ENCODE measurements at regions not wholly inside any gene's neighbourhood (a gene's known extent, or its start where the extent isn't known, plus 50 kb on each side); places are given as distances from the start of the nearest gene placed in this dataset.

GRCh38 chr4:162912482-162912881, 254.2 kb downstream of the NAF1 start:
- DNase-seq (no peak), ATAC-seq (no peak)
- Histone ChIP-seq H3K9me3 (ENCODE audit: low read length) (no peaks in the 10 kb centered on the region), H3K4me1 (ENCODE audit: insufficient read depth, low read length) (no peaks in the 10 kb centered on the region), H3K9ac (ENCODE audit: low read length) (no peak overlapping the region), H3K4me2 (ENCODE audit: low read length) (no peak overlapping the region), H3K79me2 (ENCODE audit: low read length) (no peaks in the 10 kb centered on the region), H2AFZ (ENCODE audit: low read length) (no peak overlapping the region), H4K20me1 (ENCODE audit: low read length) (no peaks in the 10 kb centered on the region), H3K9me2 (replicated peaks; ENCODE audit: low read length) (no peaks in the 10 kb centered on the region), H3K4me3 (ENCODE audit: low read length) (no peak overlapping the region), H3K27me3 (ENCODE audit: low read length) (no peaks in the 10 kb centered on the region), H3F3A (ENCODE audit: low read length, unreplicated experiment) (no peaks in the 10 kb centered on the region), H3K27ac (ENCODE audit: low read length) (no peak overlapping the region), H3K36me3 (ENCODE audit: low read depth, low read length) (no peaks in the 10 kb centered on the region)
- CTCF ChIA-PET: no interaction called here
- no peak for TF ChIP-seq EZH2 (IDR thresholded peaks at IDR 0.05; ENCODE audit: low read length, unreplicated experiment)
- no peak for TF ChIP-seq EZH2phosphoT487 (IDR thresholded peaks at IDR 0.05; ENCODE audit: borderline replicate concordance, low read length)
- no peak for TF ChIP-seq CTCF (conservative IDR thresholded peaks at IDR 0.05; ENCODE audit: low read depth, low read length)
- intact Hi-C loops (cut with micrococcal nuclease): no loop called here
- no TSS peak for BruUV-seq (replicated peaks)
- POLR2A ChIA-PET (ENCODE audit: unreplicated experiment): no interaction called here

GRCh38 chr4:162911349-162911748, 255.3 kb downstream of the NAF1 start:
- POLR2A ChIA-PET (ENCODE audit: unreplicated experiment): no interaction called here
- Histone ChIP-seq H3F3A (ENCODE audit: low read length, unreplicated experiment) (no peaks in the 10 kb centered on the region), H3K4me3 (ENCODE audit: low read length) (no peak overlapping the region), H3K4me2 (ENCODE audit: low read length) (no peak overlapping the region), H4K20me1 (ENCODE audit: low read length) (no peaks in the 10 kb centered on the region), H3K9ac (ENCODE audit: low read length) (no peak overlapping the region), H3K36me3 (ENCODE audit: low read depth, low read length) (no peaks in the 10 kb centered on the region), H3K9me3 (ENCODE audit: low read length) (no peaks in the 10 kb centered on the region), H3K27me3 (ENCODE audit: low read length) (no peaks in the 10 kb centered on the region), H3K4me1 (ENCODE audit: insufficient read depth, low read length) (no peaks in the 10 kb centered on the region), H3K79me2 (ENCODE audit: low read length) (no peaks in the 10 kb centered on the region), H3K9me2 (replicated peaks; ENCODE audit: low read length) (no peaks in the 10 kb centered on the region), H2AFZ (ENCODE audit: low read length) (no peak overlapping the region), H3K27ac (ENCODE audit: low read length) (no peak overlapping the region)
- DNase-seq (no peak), ATAC-seq (no peak)
- no peak for TF ChIP-seq CTCF (conservative IDR thresholded peaks at IDR 0.05; ENCODE audit: low read depth, low read length)
- TF ChIP-seq EZH2phosphoT487 (IDR thresholded peaks at IDR 0.05; ENCODE audit: borderline replicate concordance, low read length): no peak
- no peak for TF ChIP-seq EZH2 (IDR thresholded peaks at IDR 0.05; ENCODE audit: low read length, unreplicated experiment)
- no TSS peak for BruUV-seq (replicated peaks)
- intact Hi-C loops (cut with micrococcal nuclease): no loop called here
- CTCF ChIA-PET: no interaction called here

GRCh38 chr4:162909952-162910351, 256.7 kb downstream of the NAF1 start:
- Histone ChIP-seq H3K4me2 (ENCODE audit: low read length) (no peak overlapping the region), H3F3A (ENCODE audit: low read length, unreplicated experiment) (no peaks in the 10 kb centered on the region), H3K9me2 (replicated peaks; ENCODE audit: low read length) (no peaks in the 10 kb centered on the region), H3K36me3 (ENCODE audit: low read depth, low read length) (no peaks in the 10 kb centered on the region), H3K4me3 (ENCODE audit: low read length) (no peak overlapping the region), H3K9me3 (ENCODE audit: low read length) (no peaks in the 10 kb centered on the region), H3K27me3 (ENCODE audit: low read length) (no peaks in the 10 kb centered on the region), H3K79me2 (ENCODE audit: low read length) (no peaks in the 10 kb centered on the region), H3K4me1 (ENCODE audit: insufficient read depth, low read length) (no peaks in the 10 kb centered on the region), H3K9ac (ENCODE audit: low read length) (no peak overlapping the region), H4K20me1 (ENCODE audit: low read length) (no peaks in the 10 kb centered on the region), H2AFZ (ENCODE audit: low read length) (no peak overlapping the region), H3K27ac (ENCODE audit: low read length) (no peak overlapping the region)
- intact Hi-C loops (cut with micrococcal nuclease): no loop called here
- CTCF ChIA-PET: no interaction called here
- BruUV-seq (replicated peaks): no TSS peak
- POLR2A ChIA-PET (ENCODE audit: unreplicated experiment): no interaction called here
- no peak for TF ChIP-seq CTCF (conservative IDR thresholded peaks at IDR 0.05; ENCODE audit: low read depth, low read length)
- TF ChIP-seq EZH2phosphoT487 (IDR thresholded peaks at IDR 0.05; ENCODE audit: borderline replicate concordance, low read length): no peak
- no peak for TF ChIP-seq EZH2 (IDR thresholded peaks at IDR 0.05; ENCODE audit: low read length, unreplicated experiment)
- ATAC-seq: no peak
- no peak for DNase-seq

All from PC-3 (cell line).